ENCODE measurements at regions not wholly inside any gene's neighbourhood (a gene's known extent, or its start where the extent isn't known, plus 50 kb on each side); places are given as distances from the start of the nearest gene placed in this dataset.

DNA sequence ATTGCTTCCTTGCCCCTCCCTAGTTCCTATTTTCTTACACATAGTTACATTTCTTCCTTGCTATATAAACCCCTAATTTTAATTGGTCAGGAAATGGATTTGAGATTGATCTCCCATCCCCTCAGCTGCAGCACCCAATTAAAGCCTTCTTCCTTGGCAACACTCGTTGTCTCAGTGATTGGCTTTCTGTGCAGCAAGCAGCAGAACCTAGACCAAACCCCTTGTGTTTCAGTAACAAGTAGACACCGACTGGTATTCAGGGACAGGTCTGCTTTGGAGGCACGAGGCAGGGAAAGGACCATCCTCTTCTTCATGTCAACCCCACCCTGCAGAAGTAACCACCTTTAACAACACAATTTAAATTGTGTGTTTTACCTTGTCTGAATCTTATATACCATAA, 152.6 kb downstream of the RPAP3 start:
- DNase-seq (ENCODE audit: low read depth, low spot score) (no peak), ATAC-seq (no peak), FAIRE-seq (no peak)
- H3K9ac ChIP-seq (ENCODE audit: control insufficient read depth, insufficient read depth, low read length), result no peak overlapping the region
- no peaks in the 10 kb centered on the region for H3K4me1 ChIP-seq (ENCODE audit: control insufficient read depth, insufficient read depth, low read length)
- intact Hi-C loops (cut with micrococcal nuclease; ENCODE audit: unreplicated experiment) (no loop called here), in situ Hi-C loops (cut with MboI) (no loop called here)
- TF ChIP-seq ZBTB33 (IDR thresholded peaks at IDR 0.05), result no peak
- TF ChIP-seq PBX3 (IDR thresholded peaks at IDR 0.05; ENCODE audit: insufficient replicate concordance, low read depth, low read length), result no peak
- no peak for TF ChIP-seq SMC3 (IDR thresholded peaks at IDR 0.05; ENCODE audit: borderline replicate concordance, low read length)
- TF ChIP-seq YBX1 (IDR thresholded peaks at IDR 0.05), result no peak
- TF ChIP-seq NR2F1 (conservative IDR thresholded peaks at IDR 0.05), result no peak
- TF ChIP-seq, protein P1, sequence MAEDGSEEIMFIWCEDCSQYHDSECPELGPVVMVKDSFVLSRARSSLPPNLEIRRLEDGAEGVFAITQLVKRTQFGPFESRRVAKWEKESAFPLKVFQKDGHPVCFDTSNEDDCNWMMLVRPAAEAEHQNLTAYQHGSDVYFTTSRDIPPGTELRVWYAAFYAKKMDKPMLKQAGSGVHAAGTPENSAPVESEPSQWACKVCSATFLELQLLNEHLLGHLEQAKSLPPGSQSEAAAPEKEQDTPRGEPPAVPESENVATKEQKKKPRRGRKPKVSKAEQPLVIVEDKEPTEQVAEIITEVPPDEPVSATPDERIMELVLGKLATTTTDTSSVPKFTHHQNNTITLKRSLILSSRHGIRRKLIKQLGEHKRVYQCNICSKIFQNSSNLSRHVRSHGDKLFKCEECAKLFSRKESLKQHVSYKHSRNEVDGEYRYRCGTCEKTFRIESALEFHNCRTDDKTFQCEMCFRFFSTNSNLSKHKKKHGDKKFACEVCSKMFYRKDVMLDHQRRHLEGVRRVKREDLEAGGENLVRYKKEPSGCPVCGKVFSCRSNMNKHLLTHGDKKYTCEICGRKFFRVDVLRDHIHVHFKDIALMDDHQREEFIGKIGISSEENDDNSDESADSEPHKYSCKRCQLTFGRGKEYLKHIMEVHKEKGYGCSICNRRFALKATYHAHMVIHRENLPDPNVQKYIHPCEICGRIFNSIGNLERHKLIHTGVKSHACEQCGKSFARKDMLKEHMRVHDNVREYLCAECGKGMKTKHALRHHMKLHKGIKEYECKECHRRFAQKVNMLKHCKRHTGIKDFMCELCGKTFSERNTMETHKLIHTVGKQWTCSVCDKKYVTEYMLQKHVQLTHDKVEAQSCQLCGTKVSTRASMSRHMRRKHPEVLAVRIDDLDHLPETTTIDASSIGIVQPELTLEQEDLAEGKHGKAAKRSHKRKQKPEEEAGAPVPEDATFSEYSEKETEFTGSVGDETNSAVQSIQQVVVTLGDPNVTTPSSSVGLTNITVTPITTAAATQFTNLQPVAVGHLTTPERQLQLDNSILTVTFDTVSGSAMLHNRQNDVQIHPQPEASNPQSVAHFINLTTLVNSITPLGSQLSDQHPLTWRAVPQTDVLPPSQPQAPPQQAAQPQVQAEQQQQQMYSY (CRISPR knock-in tag; IDR thresholded peaks at IDR 0.05), result no peak
- no peak for TF ChIP-seq ATF7 (IDR thresholded peaks at IDR 0.05; ENCODE audit: low read depth)
- TF ChIP-seq WRNIP1 (IDR thresholded peaks at IDR 0.05; ENCODE audit: borderline replicate concordance, low read depth, low read length), result no peak
- no peak for TF ChIP-seq KDM1A (IDR thresholded peaks at IDR 0.05; ENCODE audit: borderline replicate concordance)
- no peak for TF ChIP-seq CREM (IDR thresholded peaks at IDR 0.05; ENCODE audit: low read depth)
- TF ChIP-seq ZNF24 (IDR thresholded peaks at IDR 0.05), result no peak
- no peak for TF ChIP-seq IKZF1 (conservative IDR thresholded peaks at IDR 0.05)
- TF ChIP-seq SUPT20H (IDR thresholded peaks at IDR 0.05; ENCODE audit: borderline replicate concordance, control insufficient read depth, low read depth, low read length), result no peak
- no peak for TF ChIP-seq HDGF (IDR thresholded peaks at IDR 0.05)
- TF ChIP-seq, protein P2, sequence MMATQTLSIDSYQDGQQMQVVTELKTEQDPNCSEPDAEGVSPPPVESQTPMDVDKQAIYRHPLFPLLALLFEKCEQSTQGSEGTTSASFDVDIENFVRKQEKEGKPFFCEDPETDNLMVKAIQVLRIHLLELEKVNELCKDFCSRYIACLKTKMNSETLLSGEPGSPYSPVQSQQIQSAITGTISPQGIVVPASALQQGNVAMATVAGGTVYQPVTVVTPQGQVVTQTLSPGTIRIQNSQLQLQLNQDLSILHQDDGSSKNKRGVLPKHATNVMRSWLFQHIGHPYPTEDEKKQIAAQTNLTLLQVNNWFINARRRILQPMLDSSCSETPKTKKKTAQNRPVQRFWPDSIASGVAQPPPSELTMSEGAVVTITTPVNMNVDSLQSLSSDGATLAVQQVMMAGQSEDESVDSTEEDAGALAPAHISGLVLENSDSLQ (IDR thresholded peaks at IDR 0.05), result no peak
- TF ChIP-seq ZNF217 (IDR thresholded peaks at IDR 0.05), result no peak
- ChIA-PET SMC1A (ENCODE audit: uncharacterized antibody, unreplicated experiment) (no interaction called here), POLR2A (no interaction called here), CTCF (no interaction called here), RAD21 (ENCODE audit: unreplicated experiment) (no interaction called here)
- H4K20me1 ChIP-seq (ENCODE audit: control insufficient read depth, insufficient read depth), result no peaks in the 10 kb centered on the region
- H3K9me3 ChIP-seq (replicated peaks; ENCODE audit: control insufficient read depth, insufficient read depth, low read length), result peaks cover 2% of the 10 kb centered on the region; the same call in 2 of the 3 replicates
- no peak overlapping the region for H3K4me3 ChIP-seq
- no peaks in the 10 kb centered on the region for H3K79me2 ChIP-seq (ENCODE audit: control insufficient read depth, insufficient read depth, low read length)
- no peaks in the 10 kb centered on the region for H3K36me3 ChIP-seq (ENCODE audit: control insufficient read depth in 2 of 2, insufficient read depth in 2 of 2, low read length in 1 of 2)
- 6% methylated on average over 3 of the region's 3 CpGs for WGBS (ENCODE audit: insufficient coverage, insufficient replicate concordance, low lambda C conversion rate, missing lambda C conversion rate)
- no peak overlapping the region for H3K4me2 ChIP-seq (ENCODE audit: control insufficient read depth, insufficient read depth)
- BruUV-seq (replicated peaks), result no TSS peak
- H3K27ac ChIP-seq (ENCODE audit: control insufficient read depth, insufficient read depth), result no peak overlapping the region
- no peak overlapping the region for H2AFZ ChIP-seq (ENCODE audit: control insufficient read depth, low read depth, low read length)
- H3K27me3 ChIP-seq (replicated peaks in 1 of 2; ENCODE audit: control insufficient read depth in 2 of 2, insufficient read depth in 2 of 2, low read length in 1 of 2), result no peaks in the 10 kb centered on the region

Data from GM12878 (cell line).